HepG2 (cell line): ENCODE measurements at regions not wholly inside any gene's neighbourhood (a gene's known extent, or its start where the extent isn't known, plus 50 kb on each side); places are given as distances from the start of the nearest gene placed in this dataset.

Experiments used
- ELF4 ChIP-seq: sonication (generic); formaldehyde crosslinking; IDR thresholded peaks from 2 replicates; pipeline ENCODE4 v1.5.0; 2020; ENCODE audit warnings: missing genetic modification reagents, mild to moderate bottlenecking, moderate library complexity, borderline replicate concordance
- POLR2AphosphoS5 ChIP-seq: IDR thresholded peaks from 2 replicates; pipeline ENCODE4 v1.6.1; 2012; ENCODE audit warnings: low read depth, low read length
- SMAD1 ChIP-seq: sonication (generic); formaldehyde crosslinking; IDR thresholded peaks from 2 replicates; pipeline ENCODE4 v1.4.0; 2020; ENCODE audit warnings: missing genetic modification reagents, low read depth, mild to moderate bottlenecking, borderline replicate concordance
- SMC3 ChIP-seq: IDR thresholded peaks from 2 replicates; pipeline ENCODE4 v1.6.1; 2011; ENCODE audit warnings: low read length, improper control_type of control experiment
- ZFP90 ChIP-seq: sonication (generic); formaldehyde crosslinking; IDR thresholded peaks from 2 replicates; pipeline ENCODE4 v1.8.0; 2022; ENCODE audit warnings: missing genetic modification reagents, mild to moderate bottlenecking, inconsistent platforms, borderline replicate concordance
- ZNF3 ChIP-seq: IDR thresholded peaks from 2 replicates; pipeline ENCODE4 v1.7.0; 2017; ENCODE audit warnings: inconsistent platforms
- TF ChIP-seq, protein P1 (sequence below): sonication (generic); formaldehyde crosslinking; conservative IDR thresholded peaks from 2 replicates; pipeline ENCODE4 v1.4.0; 2020; ENCODE audit warnings: missing genetic modification reagents

DNA sequence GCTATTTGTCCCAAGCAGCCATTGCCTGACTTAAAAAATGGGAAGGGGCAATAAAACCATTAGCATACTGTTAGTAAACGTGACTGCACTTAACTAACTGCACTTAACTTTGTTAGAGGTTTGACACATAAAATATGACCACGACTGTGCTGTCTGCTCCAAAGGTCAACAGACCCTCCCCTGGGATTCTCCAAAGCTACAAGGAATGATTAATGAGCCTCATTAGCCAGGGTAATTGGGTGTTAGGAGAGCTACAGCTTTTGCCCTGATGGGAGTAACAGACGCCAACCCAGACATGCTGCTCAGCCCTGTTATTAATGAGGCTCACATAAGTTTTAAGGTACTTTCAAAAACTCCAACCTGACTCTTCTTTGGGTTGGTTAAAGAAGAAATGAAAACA, 129.4 kb upstream of the PLPP4 start:
- TF ChIP-seq SMC3 (no peak), POLR2AphosphoS5 (no peak), ZFP90 (CRISPR knock-in tag) (no peak), SMAD1 (no peak), ELF4 (CRISPR knock-in tag) (no peak), ZNF3 (CRISPR knock-in tag) (no peak)
- TF ChIP-seq, protein P1, sequence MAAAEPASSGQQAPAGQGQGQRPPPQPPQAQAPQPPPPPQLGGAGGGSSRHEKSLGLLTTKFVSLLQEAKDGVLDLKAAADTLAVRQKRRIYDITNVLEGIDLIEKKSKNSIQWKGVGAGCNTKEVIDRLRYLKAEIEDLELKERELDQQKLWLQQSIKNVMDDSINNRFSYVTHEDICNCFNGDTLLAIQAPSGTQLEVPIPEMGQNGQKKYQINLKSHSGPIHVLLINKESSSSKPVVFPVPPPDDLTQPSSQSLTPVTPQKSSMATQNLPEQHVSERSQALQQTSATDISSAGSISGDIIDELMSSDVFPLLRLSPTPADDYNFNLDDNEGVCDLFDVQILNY (CRISPR knock-in tag) = no peak
